ENCODE measurements at regions not wholly inside any gene's neighbourhood (a gene's known extent, or its start where the extent isn't known, plus 50 kb on each side); places are given as distances from the start of the nearest gene placed in this dataset.
A peak's percentile ranks its signal among the peaks of the same experiment; 100 is the strongest.

DNA sequence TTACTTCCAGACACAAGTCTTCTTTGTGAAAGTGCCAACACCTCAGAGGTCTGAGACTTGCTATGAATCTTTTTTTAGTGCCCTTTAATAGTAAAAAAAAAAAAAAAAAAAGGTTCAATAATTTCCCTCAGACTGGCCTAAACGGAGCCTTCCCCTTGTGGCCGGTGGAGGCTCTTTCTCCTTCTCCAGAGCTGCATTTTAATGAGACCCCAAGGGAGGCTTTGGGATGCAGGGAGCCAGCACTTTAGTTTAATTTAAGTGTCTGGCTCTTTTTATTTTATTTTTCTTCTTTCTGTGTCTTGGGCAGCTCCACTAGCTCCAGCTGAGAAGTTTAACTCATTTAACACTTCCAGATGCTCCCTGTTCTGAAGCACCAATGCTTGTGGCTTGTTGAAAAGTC, 67.8 kb upstream of the MAPK4 start:
- no peak for DNase-seq

DNA sequence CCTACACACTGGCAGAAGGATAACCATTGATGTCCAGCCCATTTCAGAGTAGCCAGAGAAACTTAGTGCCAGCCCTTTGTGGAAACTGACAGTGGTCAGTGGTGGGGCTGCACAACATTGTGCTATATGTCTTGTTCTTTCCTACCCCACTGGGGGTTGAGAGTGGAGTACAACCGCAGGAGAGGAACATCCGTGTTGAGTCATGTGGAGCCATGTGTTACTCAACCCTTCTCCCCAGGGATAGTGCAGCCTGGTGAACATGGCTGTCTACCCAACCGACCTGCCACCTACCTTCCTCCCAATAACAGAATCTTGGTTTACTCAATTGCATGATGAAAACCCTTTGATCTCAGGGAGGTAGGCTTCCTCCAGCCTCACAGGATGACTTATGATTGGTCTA, 65.3 kb upstream of the MAPK4 start:
- no peak for DNase-seq

DNA sequence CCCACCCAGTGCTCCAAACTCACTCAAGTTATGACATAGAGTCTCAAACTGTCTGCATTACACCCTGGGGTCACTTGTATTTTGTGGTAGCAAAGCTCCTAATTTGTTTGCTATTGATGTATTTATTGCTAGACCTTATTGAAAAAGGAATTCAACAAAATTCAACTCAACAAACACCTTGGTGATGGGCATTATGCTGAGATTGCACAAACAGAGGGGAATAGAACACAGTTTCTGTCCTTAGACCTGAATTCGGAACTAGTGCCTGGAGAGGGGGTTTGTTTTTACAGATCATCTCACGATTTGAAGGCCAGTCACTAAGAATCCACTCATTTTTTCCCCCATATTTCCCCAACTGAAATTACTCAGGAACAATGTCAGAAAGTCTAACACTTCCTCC, 53.5 kb upstream of the MAPK4 start:
- DNase-seq: no peak

DNA sequence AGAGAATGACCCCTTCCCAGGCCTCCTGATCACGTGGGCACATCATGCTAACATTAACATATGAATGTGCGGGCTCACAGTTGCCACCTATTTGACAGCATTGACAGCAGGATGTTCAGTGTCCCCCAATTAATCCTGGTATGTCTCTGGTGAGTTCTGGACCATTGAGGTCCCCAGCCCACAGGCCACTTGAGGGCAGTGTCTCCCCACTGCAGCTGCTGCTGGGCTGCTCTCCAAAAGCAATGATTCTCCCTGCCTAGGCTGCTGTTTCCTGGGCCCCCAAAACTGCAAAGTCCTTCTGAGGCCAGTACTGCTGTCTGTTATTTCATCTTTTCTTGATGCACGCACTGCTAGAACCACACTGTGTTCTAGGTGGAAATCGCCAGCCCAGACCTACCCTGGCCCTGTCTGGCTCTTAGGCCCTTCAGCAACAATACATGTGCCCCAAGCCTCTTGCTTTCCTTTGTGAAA, 52.7 kb upstream of the MAPK4 start:
- peak; percentile 51 for DNase-seq

DNA sequence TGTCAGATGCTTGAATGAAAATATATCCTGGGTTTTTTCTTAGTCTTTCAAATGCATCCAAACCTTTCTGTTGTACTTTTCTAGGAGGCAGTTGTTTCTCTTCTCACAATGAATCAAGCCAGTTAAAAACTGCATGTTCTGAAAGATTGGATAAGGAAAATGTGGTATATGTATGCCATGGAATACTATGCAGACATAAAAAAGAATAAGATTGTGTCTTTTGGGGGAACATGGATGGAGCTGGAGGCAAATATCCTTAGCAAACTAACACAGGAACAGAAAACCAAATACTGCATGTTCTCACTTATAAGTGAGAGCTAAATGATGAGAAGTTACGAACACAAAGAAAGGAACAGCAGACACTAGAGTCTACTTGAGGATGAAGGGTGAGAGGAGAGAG, 51.7 kb upstream of the MAPK4 start:
- DNase-seq: no peak

DNA sequence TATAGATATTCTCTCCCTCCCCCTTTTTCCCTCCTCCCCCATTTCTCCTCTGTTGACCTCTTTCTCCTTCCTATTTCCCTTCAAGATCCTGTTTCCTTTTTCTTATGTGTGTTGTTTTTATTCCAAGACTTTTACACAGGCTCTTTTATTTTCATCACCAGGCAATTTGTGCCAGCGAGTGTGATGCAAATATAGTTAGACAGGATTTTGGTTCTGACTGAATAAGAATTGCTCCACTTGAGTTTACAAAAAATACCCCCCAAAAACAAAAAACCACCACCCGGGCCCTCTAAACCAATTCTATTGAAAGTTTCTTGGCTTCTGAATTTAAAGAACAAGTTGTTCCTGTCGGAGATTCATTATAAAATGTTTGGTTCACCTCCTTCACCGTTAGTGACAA, 50.9 kb upstream of the MAPK4 start:
- no peak for DNase-seq
